ENCODE measurements at regions not wholly inside any gene's neighbourhood (a gene's known extent, or its start where the extent isn't known, plus 50 kb on each side); places are given as distances from the start of the nearest gene placed in this dataset.
A peak's percentile ranks its signal among the peaks of the same experiment; 100 is the strongest.

GRCh38 chr20:17798601-17799000 is 98.8 kb downstream of the BANF2 start:
- intact Hi-C loops (cut with micrococcal nuclease), result no loop called here
- Mint-ChIP-seq H3K36me3 (no peaks in the 10 kb centered on the region), H3K27ac (no peak overlapping the region), H3K4me1 (peaks cover 0 to 10% (median 2%) of the 10 kb centered on the region in 4 donors), H3K4me3 (no peak overlapping the region), H3K27me3 (peaks cover 4 to 7% of the 10 kb centered on the region in 2 donors), H3K9me3 (peaks cover 0 to 17% (median 8%) of the 10 kb centered on the region in 8 donors)
- no peaks in the 10 kb centered on the region for H3K27me3 ChIP-seq (ENCODE audit: insufficient read depth, low read length)
- POLR2A ChIA-PET (ENCODE audit: partially characterized antibody), result no interaction called here
- DNase-seq, result no peak
- H3K4me3 ChIP-seq (ENCODE audit: low read length in 2 of 2), result no peak overlapping the region
- no peaks in the 10 kb centered on the region for H3K36me3 ChIP-seq (ENCODE audit: insufficient read depth, low read length)
- no peaks in the 10 kb centered on the region for H3K4me1 ChIP-seq (ENCODE audit: insufficient read depth, low read length)
- no peaks in the 10 kb centered on the region for H3K9me3 ChIP-seq (ENCODE audit: control insufficient read depth in 1 of 2, low read length in 2 of 2)
- no peak overlapping the region for H3K27ac ChIP-seq (ENCODE audit: low read depth, low read length)
- CTCF ChIA-PET (ENCODE audit: partially characterized antibody), result no interaction called here

- Histone ChIP-seq H3K4me1 (ENCODE audit: insufficient read depth, low read length) (no peaks in the 10 kb centered on the region), H3K9me3 (ENCODE audit: control insufficient read depth in 1 of 2, low read length in 2 of 2) (no peaks in the 10 kb centered on the region), H3K27ac (ENCODE audit: low read depth, low read length) (no peak overlapping the region), H3K27me3 (ENCODE audit: insufficient read depth, low read length) (no peaks in the 10 kb centered on the region), H3K36me3 (ENCODE audit: insufficient read depth, low read length) (no peaks in the 10 kb centered on the region), H3K4me3 (ENCODE audit: low read length in 2 of 2) (no peak overlapping the region)
- CTCF ChIA-PET (ENCODE audit: partially characterized antibody), result no interaction called here
- POLR2A ChIA-PET (ENCODE audit: partially characterized antibody), result no interaction called here
- no peak overlapping the region for H3K27ac Mint-ChIP-seq
- H3K27me3 Mint-ChIP-seq, result peaks cover 4 to 7% of the 10 kb centered on the region in 2 donors
- H3K4me3 Mint-ChIP-seq, result no peak overlapping the region
- no peak for DNase-seq
- no peaks in the 10 kb centered on the region for H3K36me3 Mint-ChIP-seq
- peaks cover 0 to 10% (median 2%) of the 10 kb centered on the region in 4 donors for H3K4me1 Mint-ChIP-seq
- H3K9me3 Mint-ChIP-seq, result peaks cover 0 to 17% (median 8%) of the 10 kb centered on the region in 8 donors
- intact Hi-C loops (cut with micrococcal nuclease), result no loop called here
These were observed 97.8 kb downstream of the BANF2 start for GRCh38 chr20:17797579-17797978.

- intact Hi-C loops (cut with micrococcal nuclease), result no loop called here
- CTCF ChIA-PET (ENCODE audit: partially characterized antibody), result no interaction called here
- no peaks in the 10 kb centered on the region for H3K36me3 Mint-ChIP-seq
These were observed 97.4 kb downstream of the BANF2 start for GRCh38 chr20:17797161-17797560.

DNA sequence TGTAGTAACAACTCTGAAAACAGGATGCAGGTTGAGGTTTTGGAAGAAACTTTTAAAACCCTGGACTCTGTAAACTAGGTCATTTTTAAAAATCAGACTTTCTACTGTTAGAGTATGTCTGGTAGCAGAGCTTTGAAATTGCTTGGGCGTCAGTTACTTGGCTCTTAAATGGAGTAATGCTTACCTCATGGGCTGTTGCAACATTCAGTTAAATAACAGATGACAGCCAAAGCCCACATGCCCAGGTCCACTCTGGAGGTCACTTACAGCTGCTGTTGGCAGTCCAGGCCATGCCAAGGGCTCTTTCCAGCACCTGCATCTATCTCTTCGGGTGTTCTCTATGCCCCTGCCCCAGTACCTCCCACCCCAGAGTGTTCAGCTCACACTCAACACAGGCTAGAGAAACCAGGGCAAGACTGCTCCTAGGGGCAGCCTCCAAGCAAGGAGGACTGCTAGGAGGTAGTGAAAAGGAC is 96.4 kb downstream of the BANF2 start:
- peaks cover 0 to 10% (median 2%) of the 10 kb centered on the region in 4 donors for H3K4me1 Mint-ChIP-seq
- intact Hi-C loops (cut with micrococcal nuclease), result no loop called here
- no peaks in the 10 kb centered on the region for H3K36me3 ChIP-seq (ENCODE audit: insufficient read depth, low read length)
- H3K27ac Mint-ChIP-seq, result peak overlapping the region in 1 of 7 donors; percentile 25
- no peak for DNase-seq
- no peaks in the 10 kb centered on the region for H3K27me3 ChIP-seq (ENCODE audit: insufficient read depth, low read length)
- H3K9me3 Mint-ChIP-seq, result peaks cover 0 to 17% (median 8%) of the 10 kb centered on the region in 8 donors
- H3K27me3 Mint-ChIP-seq, result peaks cover 2 to 9% of the 10 kb centered on the region in 2 donors
- no peak overlapping the region for H3K4me3 Mint-ChIP-seq
- POLR2A ChIA-PET (ENCODE audit: partially characterized antibody), result no interaction called here
- no peaks in the 10 kb centered on the region for H3K36me3 Mint-ChIP-seq
- no peaks in the 10 kb centered on the region for H3K9me3 ChIP-seq (ENCODE audit: control insufficient read depth in 1 of 2, low read length in 2 of 2)
- no peaks in the 10 kb centered on the region for H3K4me1 ChIP-seq (ENCODE audit: insufficient read depth, low read length)
- no peak overlapping the region for H3K27ac ChIP-seq (ENCODE audit: low read depth, low read length)
- CTCF ChIA-PET (ENCODE audit: partially characterized antibody), result interaction anchor here (1.0 to 1.3 kb wide), 2 partner anchors 199 to 200 kb away, joined by 3 read pairs; no protein-coding TSS in a partner anchor
- no peak overlapping the region for H3K4me3 ChIP-seq (ENCODE audit: low read length in 2 of 2)

More at GRCh38 chr20:17797161-17797560, 97.4 kb downstream of the BANF2 start:
- Histone ChIP-seq H3K27me3 (ENCODE audit: insufficient read depth, low read length) (no peaks in the 10 kb centered on the region), H3K36me3 (ENCODE audit: insufficient read depth, low read length) (no peaks in the 10 kb centered on the region), H3K27ac (ENCODE audit: low read depth, low read length) (no peak overlapping the region), H3K4me3 (ENCODE audit: low read length in 2 of 2) (no peak overlapping the region), H3K9me3 (ENCODE audit: control insufficient read depth in 1 of 2, low read length in 2 of 2) (no peaks in the 10 kb centered on the region), H3K4me1 (ENCODE audit: insufficient read depth, low read length) (no peaks in the 10 kb centered on the region)
- peaks cover 0 to 17% (median 8%) of the 10 kb centered on the region in 8 donors for H3K9me3 Mint-ChIP-seq
- POLR2A ChIA-PET (ENCODE audit: partially characterized antibody), result interaction anchor here (0.6 kb wide), 1 partner anchor 52 kb away, joined by 3 read pairs; no protein-coding TSS in a partner anchor
- H3K4me3 Mint-ChIP-seq, result no peak overlapping the region
- DNase-seq, result peak in 1 of 5 donors; percentile 9
- no peak overlapping the region for H3K27ac Mint-ChIP-seq
- H3K4me1 Mint-ChIP-seq, result peaks cover 0 to 10% (median 2%) of the 10 kb centered on the region in 4 donors
- H3K27me3 Mint-ChIP-seq, result peaks cover 4 to 9% of the 10 kb centered on the region in 2 donors

GRCh38 chr20:17795501-17796071 is 95.8 kb downstream of the BANF2 start:
- Mint-ChIP-seq H3K4me3 (no peak overlapping the region), H3K9me3 (peaks cover 0 to 17% (median 8%) of the 10 kb centered on the region in 8 donors), H3K4me1 (peaks cover 0 to 10% (median 2%) of the 10 kb centered on the region in 4 donors), H3K27me3 (peaks cover 2 to 6% of the 10 kb centered on the region in 2 donors), H3K27ac (no peak overlapping the region), H3K36me3 (no peaks in the 10 kb centered on the region)
- Histone ChIP-seq H3K9me3 (ENCODE audit: control insufficient read depth in 1 of 2, low read length in 2 of 2) (no peaks in the 10 kb centered on the region), H3K27ac (ENCODE audit: low read depth, low read length) (no peak overlapping the region), H3K27me3 (ENCODE audit: insufficient read depth, low read length) (no peaks in the 10 kb centered on the region), H3K4me1 (ENCODE audit: insufficient read depth, low read length) (no peaks in the 10 kb centered on the region), H3K4me3 (ENCODE audit: low read length in 2 of 2) (no peak overlapping the region), H3K36me3 (ENCODE audit: insufficient read depth, low read length) (no peaks in the 10 kb centered on the region)
- intact Hi-C loops (cut with micrococcal nuclease), result no loop called here
- ChIA-PET POLR2A (ENCODE audit: partially characterized antibody) (no interaction called here), CTCF (ENCODE audit: partially characterized antibody) (interaction anchor here (1.0 to 1.3 kb wide), 2 partner anchors 199 to 200 kb away, joined by 3 read pairs; no protein-coding TSS in a partner anchor)
- no peak for DNase-seq

DNA sequence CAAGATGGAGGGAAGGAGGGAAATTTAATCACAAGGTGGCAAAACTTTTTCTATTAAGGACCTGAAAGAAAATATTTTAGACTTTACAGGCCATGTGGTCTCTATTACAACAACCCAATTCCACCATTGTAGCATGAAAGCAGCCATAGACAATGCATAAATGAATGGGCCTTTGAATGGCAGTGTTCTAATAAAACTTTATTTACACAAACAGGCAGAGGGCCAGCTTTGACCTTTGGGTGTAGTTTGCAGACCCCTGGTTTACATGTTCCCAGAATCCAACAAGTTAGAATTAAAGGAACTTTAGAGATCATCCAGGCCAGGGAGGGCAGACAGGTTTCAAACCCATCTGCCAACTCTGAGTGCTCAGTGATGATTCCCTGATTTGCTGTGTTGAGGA is 95.2 kb downstream of the BANF2 start:
- H3K27ac ChIP-seq (ENCODE audit: low read depth, low read length), result no peak overlapping the region
- ChIA-PET CTCF (ENCODE audit: partially characterized antibody) (interaction anchor here (1.3 kb wide), 1 partner anchor 201 kb away, joined by 3 read pairs; no protein-coding TSS in a partner anchor), POLR2A (ENCODE audit: partially characterized antibody) (no interaction called here)
- H3K9me3 ChIP-seq (ENCODE audit: control insufficient read depth in 1 of 2, low read length in 2 of 2), result no peaks in the 10 kb centered on the region
- no peaks in the 10 kb centered on the region for H3K36me3 ChIP-seq (ENCODE audit: insufficient read depth, low read length)
- no peaks in the 10 kb centered on the region for H3K36me3 Mint-ChIP-seq
- H3K4me1 Mint-ChIP-seq, result peaks cover 0 to 10% (median 2%) of the 10 kb centered on the region in 4 donors
- no peak overlapping the region for H3K4me3 Mint-ChIP-seq
- intact Hi-C loops (cut with micrococcal nuclease), result no loop called here
- DNase-seq, result no peak
- H3K4me1 ChIP-seq (ENCODE audit: insufficient read depth, low read length), result no peaks in the 10 kb centered on the region
- no peak overlapping the region for H3K4me3 ChIP-seq (ENCODE audit: low read length in 2 of 2)
- H3K9me3 Mint-ChIP-seq, result peaks cover 0 to 17% (median 8%) of the 10 kb centered on the region in 8 donors
- no peak overlapping the region for H3K27ac Mint-ChIP-seq
- H3K27me3 Mint-ChIP-seq, result peaks cover 2 to 6% of the 10 kb centered on the region in 2 donors
- H3K27me3 ChIP-seq (ENCODE audit: insufficient read depth, low read length), result no peaks in the 10 kb centered on the region

DNA sequence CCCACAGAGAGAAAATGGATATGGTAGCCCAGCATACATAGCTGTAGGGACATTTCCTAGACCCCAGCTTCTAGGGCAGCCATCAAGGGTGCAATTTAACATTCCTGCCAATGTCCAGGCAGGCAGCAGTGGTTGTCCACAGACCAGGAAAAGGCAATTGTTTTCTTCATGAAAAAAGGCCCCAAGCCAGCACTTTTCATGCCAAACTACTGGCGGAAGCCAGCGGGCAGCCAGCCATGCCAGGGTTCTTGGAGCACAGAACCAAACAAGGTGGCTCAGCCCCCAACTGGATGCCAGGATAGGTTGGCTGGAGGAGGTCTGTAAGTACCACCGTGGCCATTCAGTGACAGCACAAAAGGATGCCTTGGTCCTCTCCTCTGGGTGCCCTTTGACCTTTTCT is 94.6 kb downstream of the BANF2 start:
- intact Hi-C loops (cut with micrococcal nuclease), result no loop called here

More for the DNA sequence above, 94.6 kb downstream of the BANF2 start:
- H3K36me3 Mint-ChIP-seq, result no peaks in the 10 kb centered on the region
- CTCF ChIA-PET (ENCODE audit: partially characterized antibody), result no interaction called here
- H3K27ac Mint-ChIP-seq, result no peak overlapping the region
- Histone ChIP-seq H3K27ac (ENCODE audit: low read depth, low read length) (no peak overlapping the region), H3K4me3 (ENCODE audit: low read length in 2 of 2) (no peak overlapping the region), H3K4me1 (ENCODE audit: insufficient read depth, low read length) (no peaks in the 10 kb centered on the region), H3K27me3 (ENCODE audit: insufficient read depth, low read length) (no peaks in the 10 kb centered on the region), H3K36me3 (ENCODE audit: insufficient read depth, low read length) (no peaks in the 10 kb centered on the region), H3K9me3 (ENCODE audit: control insufficient read depth in 1 of 2, low read length in 2 of 2) (no peaks in the 10 kb centered on the region)
- no peak overlapping the region for H3K4me3 Mint-ChIP-seq
- no peak for DNase-seq
- peaks cover 0 to 11% (median 4%) of the 10 kb centered on the region in 8 donors for H3K9me3 Mint-ChIP-seq
- POLR2A ChIA-PET (ENCODE audit: partially characterized antibody), result no interaction called here
- H3K27me3 Mint-ChIP-seq, result peaks cover 0 to 6% of the 10 kb centered on the region in 2 donors
- peaks cover 0 to 10% (median 2%) of the 10 kb centered on the region in 4 donors for H3K4me1 Mint-ChIP-seq

Measured in CD4-positive, alpha-beta memory T cell (primary cell).